Right atrium auricular region (tissue), 2 donors: ENCODE measurements at regions not wholly inside any gene's neighbourhood (a gene's known extent, or its start where the extent isn't known, plus 50 kb on each side); places are given as distances from the start of the nearest gene placed in this dataset.

Experiments used
- DNase-seq: peaks from one replicate; pipeline ENCODE4 v3.0.0-alpha.2; 2019; ENCODE audit warnings: low spot score
- H3K27ac ChIP-seq, 2 donors: fragments of 200-600 bp; sonication (generic); 1 replicate in 1 of 2; 2 replicates in 1 of 2; pipeline ENCODE4 v1.5.1; 2016 to 2019
- H3K27me3 ChIP-seq, 2 donors: fragments of 200-600 bp; sonication (generic); one replicate each; pipeline versions ENCODE4 v1.5.1 to v1.6.0; 2017 to 2019
- H3K36me3 ChIP-seq: fragments of 200-600 bp; sonication (generic); one replicate; pipeline ENCODE4 v1.5.1; 2016
- H3K4me1 ChIP-seq, 2 donors: fragments of 200-600 bp; sonication (generic); one replicate each; pipeline versions ENCODE4 v1.5.1 to v1.6.0; 2017 to 2019
- H3K4me3 ChIP-seq, 2 donors: fragments of 200-600 bp; sonication (generic); 1 replicate in 1 of 2; 2 replicates in 1 of 2; pipeline ENCODE4 v1.5.1; 2017 to 2019; ENCODE audit warnings: mild to moderate bottlenecking in 1 of 2, moderate library complexity in 1 of 2
- H3K9me3 ChIP-seq, 2 donors: fragments of 200-600 bp; sonication (generic); one replicate each; pipeline ENCODE4 v1.5.1; 2019
- CTCF ChIP-seq, 2 donors: fragments of 200-600 bp; sonication (generic); IDR thresholded peaks; one replicate each; pipeline ENCODE4 v1.5.1; 2019; ENCODE audit warnings: antibody characterized with exemption in 2 of 2

GRCh38 chr14:49056021-49056420 is 530.2 kb downstream of the RPS29 start:
- no peak for DNase-seq
- H3K36me3 ChIP-seq = no peaks in the 10 kb centered on the region
- H3K27ac ChIP-seq = no peak overlapping the region
- H3K27me3 ChIP-seq = no peaks in the 10 kb centered on the region
- no peak overlapping the region for H3K4me3 ChIP-seq
- no peaks in the 10 kb centered on the region for H3K9me3 ChIP-seq
- TF ChIP-seq CTCF (IDR thresholded peaks at IDR 0.05) = no peak
- H3K4me1 ChIP-seq = no peaks in the 10 kb centered on the region

GRCh38 chr14:49052521-49052920 is 533.7 kb downstream of the RPS29 start:
- H3K27me3 ChIP-seq = no peaks in the 10 kb centered on the region
- no peak for TF ChIP-seq CTCF (IDR thresholded peaks at IDR 0.05)
- H3K4me1 ChIP-seq = no peaks in the 10 kb centered on the region

GRCh38 chr14:49051328-49052060 is 534.7 kb downstream of the RPS29 start:
- Histone ChIP-seq H3K4me1 (no peaks in the 10 kb centered on the region), H3K36me3 (no peaks in the 10 kb centered on the region), H3K27me3 (no peaks in the 10 kb centered on the region), H3K9me3 (no peaks in the 10 kb centered on the region), H3K4me3 (no peak overlapping the region), H3K27ac (no peak overlapping the region)
- DNase-seq = no peak
- no peak for TF ChIP-seq CTCF (IDR thresholded peaks at IDR 0.05)

More at GRCh38 chr14:49052521-49052920, 533.7 kb downstream of the RPS29 start:
- no peaks in the 10 kb centered on the region for H3K36me3 ChIP-seq
- no peak overlapping the region for H3K27ac ChIP-seq
- DNase-seq = no peak
- no peak overlapping the region for H3K4me3 ChIP-seq
- H3K9me3 ChIP-seq = no peaks in the 10 kb centered on the region

- TF ChIP-seq CTCF (IDR thresholded peaks at IDR 0.05) = no peak
- H3K27ac ChIP-seq = no peak overlapping the region
- H3K36me3 ChIP-seq = no peaks in the 10 kb centered on the region
- no peak for DNase-seq
- H3K4me3 ChIP-seq = no peak overlapping the region
- H3K9me3 ChIP-seq = no peaks in the 10 kb centered on the region
- H3K27me3 ChIP-seq = no peaks in the 10 kb centered on the region
- no peaks in the 10 kb centered on the region for H3K4me1 ChIP-seq
Measured at GRCh38 chr14:49050822-49051221, 535.4 kb downstream of the RPS29 start.

GRCh38 chr14:49049711-49050110 is 536.5 kb downstream of the RPS29 start:
- Histone ChIP-seq H3K36me3 (no peaks in the 10 kb centered on the region), H3K9me3 (no peaks in the 10 kb centered on the region), H3K27ac (no peak overlapping the region), H3K4me1 (no peaks in the 10 kb centered on the region), H3K27me3 (no peaks in the 10 kb centered on the region), H3K4me3 (no peak overlapping the region)
- no peak for TF ChIP-seq CTCF (IDR thresholded peaks at IDR 0.05)
- no peak for DNase-seq

GRCh38 chr14:49044981-49045380 is 541.2 kb downstream of the RPS29 start:
- H3K4me1 ChIP-seq = no peaks in the 10 kb centered on the region
- H3K36me3 ChIP-seq = no peaks in the 10 kb centered on the region
- DNase-seq = no peak
- TF ChIP-seq CTCF (IDR thresholded peaks at IDR 0.05) = no peak
- no peak overlapping the region for H3K4me3 ChIP-seq
- no peaks in the 10 kb centered on the region for H3K9me3 ChIP-seq
- H3K27me3 ChIP-seq = no peaks in the 10 kb centered on the region
- H3K27ac ChIP-seq = no peak overlapping the region
